HCT116 (cell line): ENCODE measurements at regions not wholly inside any gene's neighbourhood (a gene's known extent, or its start where the extent isn't known, plus 50 kb on each side); places are given as distances from the start of the nearest gene placed in this dataset.
"Not testable (repeated sequence)": the region's sequence is repeated elsewhere in the genome, so short reads cannot be mapped to it uniquely, and the experiment has no call there.

Experiments used
- ATAC-seq: fragments of 200-7000 bp; cut with Tn5 transposase; 2 replicates; pipeline ENCODE4 v1.9.1; 2020; ENCODE audit warnings: mild to moderate bottlenecking, moderate library complexity
- BruUV-seq: library from RNA; stranded (reverse); fragments of 400-500 nt; replicated peaks from 2 replicates; lab custom pipeline; 2021; lab: Mats Ljungman, UMichigan
- CTCF ChIA-PET: fragments of 300-600 bp; sonication (Branson Sonifier 250); formaldehyde crosslinking; loops from one replicate; lab custom pipeline; 2021; ENCODE audit warnings: antibody characterized with exemption; lab: Charles Lee
- POLR2A ChIA-PET: fragments of 300-600, 350-600 bp; sonication (Branson Sonifier 250); formaldehyde crosslinking; loops from one replicate; lab custom pipeline; 2021; ENCODE audit warnings: antibody characterized with exemption; lab: Charles Lee
- RAD21 ChIA-PET, 2 experiments: fragments of 300-600 bp; sonication (Branson Sonifier 250); formaldehyde crosslinking; loops; one replicate each; lab custom pipeline; 2023; ENCODE audit warnings: low total read pairs in 2 of 2; ENCODE audit not compliant: uncharacterized antibody in 2 of 2, unreplicated experiment in 2 of 2, low non-redundant PET in 1 of 2; lab: Charles Lee
- DNase-seq: peaks from one replicate; pipeline ENCODE4 v3.0.0-alpha.2; 2010; ENCODE audit warnings: low read depth, low spot score
- H2AFZ ChIP-seq: fragments of 200-600 bp; shearing (Covaris generic), sonication (generic); 2 replicates; pipeline ENCODE4 v1.6.1; 2017; ENCODE audit warnings: low read depth, mixed run types, mixed read lengths, antibody characterized with exemption, low read length; ENCODE audit not compliant: poor library complexity, severe bottlenecking
- H3K27ac ChIP-seq: 2 replicates; pipeline ENCODE4 v1.5.1; 2012; ENCODE audit warnings: low read depth, low read length
- H3K27me3 ChIP-seq: fragments of 200-600 bp; sonication (generic); 2 replicates; pipeline ENCODE4 v1.6.1; 2016; ENCODE audit warnings: mixed run types, low read length, mixed read lengths; ENCODE audit not compliant: insufficient read depth
- H3K36me3 ChIP-seq, 2 experiments: fragments of 200-500 bp in 1 of 2; fragments of 200-600 bp in 1 of 2; sonication (Bioruptor generic) in 1 of 2; sonication (generic) in 1 of 2; 2 replicates each; pipeline versions ENCODE4 v1.5.1 to v1.6.1; 2014 to 2016; ENCODE audit warnings: low read length in 2 of 2, inconsistent platforms in 1 of 2, mixed read lengths in 1 of 2, mixed run types in 1 of 2; ENCODE audit not compliant: insufficient read depth in 2 of 2, control insufficient read depth in 1 of 2
- H3K4me1 ChIP-seq, 2 experiments: fragments of 200-600 bp in 1 of 2; sonication (generic) in 1 of 2; 2 replicates each; pipeline versions ENCODE4 v1.5.1 to v1.6.1; 2012 to 2017; ENCODE audit warnings: low read length in 2 of 2, inconsistent platforms in 1 of 2, mild to moderate bottlenecking in 1 of 2, mixed read lengths in 1 of 2, mixed run types in 1 of 2, moderate library complexity in 1 of 2; ENCODE audit not compliant: insufficient read depth in 2 of 2, control insufficient read depth in 1 of 2
- H3K4me2 ChIP-seq: fragments of 200-600 bp; sonication (generic); 2 replicates; pipeline ENCODE4 v1.6.1; 2017; ENCODE audit warnings: mixed run types, low read length, mixed read lengths
- H3K4me3 ChIP-seq, 2 experiments: fragments of 200-600 bp in 1 of 2; sonication (generic) in 1 of 2; replicated peaks in 1 of 2; 2 replicates each; pipeline ENCODE4 v1.5.1; 2011 to 2016; ENCODE audit warnings: low read length in 2 of 2, control low read depth in 1 of 2, low read depth in 1 of 2, mild to moderate bottlenecking in 1 of 2, mixed read lengths in 1 of 2, mixed run types in 1 of 2
- H3K79me2 ChIP-seq: fragments of 200-600 bp; sonication (generic); 2 replicates; pipeline ENCODE4 v1.6.1; 2017; ENCODE audit warnings: mild to moderate bottlenecking, mixed run types, low read length, moderate library complexity, mixed read lengths; ENCODE audit not compliant: insufficient read depth
- H3K9ac ChIP-seq: fragments of 200-600 bp; sonication (generic); 2 replicates; pipeline ENCODE4 v1.6.1; 2016; ENCODE audit warnings: low read length, mixed read lengths
- H3K9me2 ChIP-seq: fragments of 200-600 bp; sonication (generic), shearing (Covaris generic); 2 replicates; pipeline ENCODE4 v1.6.1; 2017; ENCODE audit warnings: mixed run types, mild to moderate bottlenecking, moderate library complexity; ENCODE audit not compliant: insufficient read depth
- H3K9me3 ChIP-seq, 2 experiments: fragments of 200-500 bp in 1 of 2; fragments of 200-600 bp in 1 of 2; sonication (Bioruptor generic) in 1 of 2; sonication (generic) in 1 of 2; 2 replicates each; pipeline ENCODE4 v1.6.1; 2014 to 2017; ENCODE audit warnings: low read length in 2 of 2, mixed read lengths in 2 of 2, inconsistent platforms in 1 of 2, low read depth in 1 of 2, mild to moderate bottlenecking in 1 of 2, mixed run types in 1 of 2, moderate library complexity in 1 of 2; ENCODE audit not compliant: control insufficient read depth in 1 of 2, insufficient read depth in 1 of 2
- H4K20me1 ChIP-seq: fragments of 200-600 bp; sonication (generic), shearing (Covaris generic); 2 replicates; pipeline ENCODE4 v1.6.1; 2017; ENCODE audit warnings: mixed run types, mild to moderate bottlenecking, moderate library complexity; ENCODE audit not compliant: insufficient read depth
- intact Hi-C: fragments of 100-400 bp; cut with micrococcal nuclease; formaldehyde crosslinking; loops from 2 replicates; pipeline ENCODE4 v1.10.0; 2022

GRCh38 chr16:88136211-88136713 is 185.0 kb downstream of the BANP start:
- H4K20me1 ChIP-seq, ATAC-seq, H3K79me2 ChIP-seq, CTCF ChIA-PET, H3K4me2 ChIP-seq, H3K27ac ChIP-seq, POLR2A ChIA-PET, H3K4me1 ChIP-seq, H3K9ac ChIP-seq, RAD21 ChIA-PET, H2AFZ ChIP-seq, DNase-seq, intact Hi-C loops, H3K9me2 ChIP-seq, H3K4me3 ChIP-seq, H3K36me3 ChIP-seq, BruUV-seq, H3K27me3 ChIP-seq, H3K9me3 ChIP-seq: not testable (repeated sequence)

- BruUV-seq, H3K9me3 ChIP-seq, H3K36me3 ChIP-seq, H2AFZ ChIP-seq, H3K79me2 ChIP-seq, H3K27ac ChIP-seq, H3K27me3 ChIP-seq, H3K4me3 ChIP-seq, H3K9me2 ChIP-seq, DNase-seq, RAD21 ChIA-PET, intact Hi-C loops, ATAC-seq, H4K20me1 ChIP-seq, H3K4me1 ChIP-seq, H3K9ac ChIP-seq, POLR2A ChIA-PET, H3K4me2 ChIP-seq, CTCF ChIA-PET: not testable (repeated sequence)
Measured at GRCh38 chr16:88136939-88137338, 185.7 kb downstream of the BANP start.

- RAD21 ChIA-PET, H3K9me2 ChIP-seq, POLR2A ChIA-PET, ATAC-seq, H3K27ac ChIP-seq, CTCF ChIA-PET, H3K4me1 ChIP-seq, H3K4me3 ChIP-seq, H4K20me1 ChIP-seq, H3K9me3 ChIP-seq, H3K36me3 ChIP-seq, H3K79me2 ChIP-seq, H2AFZ ChIP-seq, intact Hi-C loops, H3K4me2 ChIP-seq, BruUV-seq, DNase-seq, H3K27me3 ChIP-seq, H3K9ac ChIP-seq: not testable (repeated sequence)
Measured at GRCh38 chr16:88139141-88139540, 187.9 kb downstream of the BANP start.

GRCh38 chr16:88140195-88140594 is 189.0 kb downstream of the BANP start:
- H3K4me1 ChIP-seq, H3K9ac ChIP-seq, H3K4me3 ChIP-seq, H3K27me3 ChIP-seq, POLR2A ChIA-PET, H3K36me3 ChIP-seq, BruUV-seq, H3K9me3 ChIP-seq, CTCF ChIA-PET, H3K4me2 ChIP-seq, H3K9me2 ChIP-seq, H3K79me2 ChIP-seq, H3K27ac ChIP-seq, H2AFZ ChIP-seq, DNase-seq, intact Hi-C loops, ATAC-seq, H4K20me1 ChIP-seq: not testable (repeated sequence)
- RAD21 ChIA-PET, result interaction anchor here in 1 of 2 experiments (0.6 kb wide), 1 partner anchor 1100 kb away, joined by 4 read pairs; no protein-coding TSS in a partner anchor
